HS-5 (cell line): ENCODE measurements at regions not wholly inside any gene's neighbourhood (a gene's known extent, or its start where the extent isn't known, plus 50 kb on each side); places are given as distances from the start of the nearest gene placed in this dataset.
"Not testable (repeated sequence)": the region's sequence is repeated elsewhere in the genome, so short reads cannot be mapped to it uniquely, and the experiment has no call there.

Experiments
- DNase-seq: peaks from one replicate; pipeline ENCODE4 v3.0.0-alpha.2; 2012; ENCODE audit warnings: low read depth

DNA sequence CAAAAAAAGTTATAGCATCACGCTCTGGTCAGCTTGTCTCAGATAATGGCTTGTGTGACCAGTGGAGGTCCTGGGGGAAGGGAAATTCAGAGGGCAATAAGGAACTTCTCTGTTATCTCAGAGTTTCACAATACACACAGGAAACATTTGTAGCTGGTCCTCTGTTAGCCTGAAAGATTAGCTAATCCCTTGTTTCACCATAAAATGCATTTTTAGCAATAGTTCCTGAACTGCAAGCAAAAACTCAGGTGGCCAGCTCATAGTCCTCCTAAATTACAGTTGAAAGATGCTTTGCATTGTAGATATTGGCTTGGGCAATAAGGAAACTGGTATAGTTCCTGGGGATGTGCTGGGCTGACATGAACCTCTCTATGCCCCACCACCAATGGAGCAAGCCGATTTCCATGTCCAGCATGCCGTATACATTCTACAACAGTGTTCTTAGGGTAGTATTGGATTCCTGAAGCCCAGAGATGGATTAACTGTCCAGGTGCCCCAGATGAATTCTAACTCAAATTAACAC is 141.5 kb upstream of the TBL1XR1 start:
- DNase-seq = peak; percentile 32

- not testable (repeated sequence) for DNase-seq
Measured at GRCh38 chr3:177339220-177339703, 142.0 kb upstream of the TBL1XR1 start.

- DNase-seq = no peak
Measured at GRCh38 chr3:177340243-177340830, 143.1 kb upstream of the TBL1XR1 start.

DNA sequence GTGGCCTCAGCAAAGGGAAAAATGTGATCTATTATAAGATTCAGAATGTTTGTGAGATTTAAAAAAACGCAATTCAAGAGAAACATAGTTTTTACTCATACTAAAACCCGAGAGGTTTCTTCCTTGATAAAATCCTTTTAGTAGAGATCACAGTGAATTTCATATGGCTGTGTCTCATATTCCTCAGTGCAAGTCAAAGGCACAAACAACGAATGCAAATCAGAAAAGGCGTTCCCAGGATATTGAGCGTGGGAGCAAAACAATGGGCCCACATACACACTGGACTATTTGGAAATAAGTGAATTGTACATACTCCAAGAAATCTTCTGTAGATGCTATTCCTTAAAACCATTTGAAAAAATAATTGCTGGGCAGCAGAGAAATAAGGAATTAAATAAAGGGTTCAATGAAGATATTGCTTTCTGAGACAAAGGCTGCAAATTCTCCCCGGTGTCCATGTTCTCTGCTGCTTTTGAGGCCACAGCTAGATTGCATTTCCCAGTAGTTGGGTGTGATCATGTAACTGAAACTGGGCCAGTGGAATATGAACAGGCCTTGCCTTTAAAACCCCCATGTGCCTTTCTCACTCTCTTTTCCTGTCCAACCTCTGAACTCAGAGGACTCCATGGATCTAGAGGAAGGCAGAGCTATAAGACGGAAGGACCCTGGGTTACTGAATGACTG is 144.6 kb upstream of the TBL1XR1 start:
- DNase-seq = no peak

DNA sequence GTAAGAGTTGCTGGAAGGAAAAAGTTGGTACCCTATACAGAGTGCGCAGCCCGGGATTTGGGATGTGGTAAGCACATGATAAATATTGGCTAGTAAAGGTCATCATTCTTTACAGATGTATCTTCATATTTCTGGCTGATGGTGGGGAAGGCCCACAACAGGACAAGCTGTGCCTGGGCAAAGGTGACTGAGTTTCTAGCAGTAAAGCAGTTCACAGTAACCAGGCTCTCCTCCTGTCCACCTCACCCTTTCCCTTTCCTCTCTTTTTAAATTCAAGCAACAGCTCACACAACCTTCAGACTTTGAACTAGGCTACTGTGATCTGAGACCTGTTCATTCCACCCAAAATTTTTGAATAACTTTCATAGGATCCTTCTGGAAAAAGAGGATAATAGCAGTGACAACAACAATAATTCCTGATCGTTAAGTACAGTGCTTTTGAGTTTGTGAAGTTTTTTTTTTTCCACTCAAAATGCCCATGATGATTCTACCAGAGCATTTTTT is 145.9 kb upstream of the TBL1XR1 start:
- DNase-seq = no peak

DNA sequence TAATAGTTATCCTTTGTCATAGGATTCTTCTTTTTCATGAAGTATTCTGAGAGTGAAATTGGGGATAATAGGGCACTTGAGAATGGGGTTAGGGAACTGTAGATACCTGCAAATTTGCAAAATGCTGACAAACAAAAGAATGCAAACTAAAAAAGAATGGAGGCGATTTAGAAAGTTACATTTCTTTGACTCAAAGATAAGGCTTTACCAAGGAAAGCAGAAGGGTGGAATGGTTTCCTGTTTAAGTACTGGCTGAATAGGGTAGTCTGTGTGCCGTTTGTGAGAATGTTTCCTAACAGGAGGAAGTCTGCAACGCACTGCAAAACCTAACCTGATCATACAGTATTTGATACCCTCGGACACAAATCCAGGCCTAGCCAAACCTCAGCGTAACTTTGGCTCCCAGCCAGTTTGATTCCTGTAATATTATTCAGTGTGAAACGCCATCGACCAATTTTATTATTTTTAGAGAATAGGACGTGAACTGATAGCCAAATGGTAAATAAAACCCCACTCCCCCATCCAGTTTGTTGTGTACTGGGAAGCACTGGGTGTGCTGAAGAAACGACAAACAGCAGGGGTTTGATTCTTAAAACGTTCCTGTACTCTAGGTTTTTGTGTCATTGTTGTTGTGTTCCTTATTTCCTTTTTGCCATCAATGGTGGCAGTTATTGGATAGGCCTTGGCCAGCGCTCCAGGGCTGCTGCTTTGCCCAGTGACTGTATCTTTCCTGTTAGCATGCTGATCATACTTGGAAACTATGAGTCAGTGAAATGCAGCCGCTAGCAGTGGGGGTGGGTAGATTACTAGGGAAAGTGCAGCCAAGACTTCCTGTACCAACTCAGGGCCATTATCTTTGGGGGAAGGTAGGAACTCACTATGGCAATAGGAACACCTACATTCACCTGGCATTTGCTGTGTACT is 148.0 kb upstream of the TBL1XR1 start:
- DNase-seq = peak; percentile 86

DNA sequence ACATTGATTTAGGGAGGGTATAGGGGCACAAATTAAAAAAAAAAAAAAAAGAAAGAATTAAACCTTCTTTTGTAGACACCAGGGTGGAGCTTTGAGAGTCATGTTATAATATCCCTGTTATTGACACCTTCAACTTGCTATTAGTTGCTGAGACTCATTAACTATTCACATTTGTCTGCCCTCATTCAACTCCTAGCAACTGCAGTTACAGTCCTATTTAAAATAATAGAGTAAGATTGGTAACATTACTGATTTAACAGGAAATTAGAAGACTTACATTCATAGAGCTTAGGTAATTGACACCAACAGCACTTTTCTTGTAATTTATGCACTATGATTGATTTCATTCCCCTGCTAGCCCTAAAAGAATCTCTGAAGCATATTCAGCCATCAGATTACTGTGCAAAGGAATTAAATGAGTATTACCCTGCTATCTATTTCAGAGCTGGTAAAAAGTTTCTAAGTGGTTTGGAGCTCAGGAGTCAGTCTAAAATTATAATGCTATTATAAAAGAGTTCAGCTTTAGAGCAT is 148.8 kb upstream of the TBL1XR1 start:
- no peak for DNase-seq

DNA sequence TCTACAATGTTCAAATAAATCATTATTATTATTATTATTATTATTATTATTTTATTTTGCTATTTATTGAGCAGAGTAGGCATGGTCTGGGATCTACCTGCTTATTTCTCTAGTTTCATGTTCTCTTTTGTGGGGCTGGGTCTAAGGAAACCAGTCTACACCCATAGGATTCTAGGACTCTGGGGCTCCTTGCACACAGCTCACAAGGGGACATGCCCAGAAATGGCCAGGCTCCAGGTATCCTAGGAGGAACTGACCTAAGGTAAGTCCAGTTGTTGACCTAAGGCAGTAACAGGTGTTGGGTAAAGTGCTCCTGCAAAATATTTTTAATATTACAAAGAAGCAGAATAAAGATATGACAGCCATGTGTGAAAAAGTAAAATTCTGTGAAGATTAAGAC is 149.6 kb upstream of the TBL1XR1 start:
- no peak for DNase-seq

- no peak for DNase-seq
Measured at GRCh38 chr3:177347611-177348010, 150.3 kb upstream of the TBL1XR1 start.

- DNase-seq = no peak
Measured at GRCh38 chr3:177348974-177349373, 151.7 kb upstream of the TBL1XR1 start.

DNA sequence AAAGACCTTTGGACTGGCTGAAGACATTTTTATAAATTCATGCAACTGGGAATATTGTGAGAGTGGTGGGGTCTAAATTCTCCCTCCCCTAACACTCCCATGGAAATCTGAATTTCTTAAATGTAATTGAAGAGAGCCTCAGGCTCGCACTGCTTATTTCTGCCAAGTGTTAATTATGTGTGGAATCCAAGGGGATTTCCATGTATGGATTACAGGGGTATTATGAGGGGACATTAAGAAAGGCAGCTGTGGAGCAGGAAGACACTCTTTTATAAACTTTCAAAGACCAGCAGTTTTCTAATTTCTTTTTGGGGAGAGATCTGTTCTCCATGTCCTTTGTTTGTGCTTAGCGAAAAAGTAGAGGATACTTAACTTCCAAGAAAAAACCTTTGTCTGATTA is 152.1 kb upstream of the TBL1XR1 start:
- no peak for DNase-seq

GRCh38 chr3:177350121-177350520 is 152.8 kb upstream of the TBL1XR1 start:
- no peak for DNase-seq

- DNase-seq = no peak
Measured at GRCh38 chr3:177351206-177351605, 153.9 kb upstream of the TBL1XR1 start.

GRCh38 chr3:177351757-177352158 is 154.5 kb upstream of the TBL1XR1 start:
- no peak for DNase-seq

GRCh38 chr3:177352424-177352823 is 155.1 kb upstream of the TBL1XR1 start:
- no peak for DNase-seq

GRCh38 chr3:177353140-177353539 is 155.9 kb upstream of the TBL1XR1 start:
- DNase-seq = no peak

DNA sequence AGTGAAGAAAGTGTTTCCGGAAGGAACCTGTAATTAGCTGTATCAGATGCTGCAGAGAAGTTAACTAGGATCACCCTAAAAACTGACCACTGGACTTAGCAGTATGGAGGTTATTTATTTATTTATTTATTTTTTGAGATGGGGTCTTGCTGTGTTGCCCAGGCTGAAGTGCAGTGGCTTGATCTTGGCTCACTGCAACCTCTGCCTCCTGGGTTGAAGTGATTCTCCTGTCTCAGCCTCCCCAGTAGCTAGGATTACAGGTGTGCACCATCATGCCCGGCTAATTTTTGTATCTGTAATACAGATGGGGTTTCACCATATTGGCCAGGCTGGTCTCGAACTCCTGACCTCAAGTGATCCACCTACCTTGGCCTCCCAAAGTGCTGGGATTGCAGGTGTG is 156.6 kb upstream of the TBL1XR1 start:
- DNase-seq = not testable (repeated sequence)

GRCh38 chr3:177354466-177354865 is 157.2 kb upstream of the TBL1XR1 start:
- DNase-seq = no peak

GRCh38 chr3:177356113-177356512 is 158.8 kb upstream of the TBL1XR1 start:
- no peak for DNase-seq

DNA sequence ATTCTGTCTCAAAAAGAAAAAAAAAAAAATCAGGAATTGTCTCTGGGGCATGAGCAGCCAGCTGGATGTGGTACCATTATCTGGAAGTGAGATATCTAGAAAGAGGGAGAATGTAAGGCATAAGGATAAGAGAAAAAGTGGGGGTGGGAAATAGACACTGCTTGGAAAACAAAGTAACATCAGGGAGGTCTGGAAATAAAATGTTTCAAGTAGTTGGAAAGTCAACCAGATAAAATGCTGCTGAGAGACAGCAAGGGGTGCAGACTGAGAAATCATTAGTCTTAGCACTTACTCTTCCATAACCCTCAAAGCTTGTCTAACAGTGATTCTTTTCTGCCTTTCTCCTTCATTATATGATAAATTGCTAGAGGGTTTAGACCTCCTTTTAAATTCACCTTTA is 159.7 kb upstream of the TBL1XR1 start:
- no peak for DNase-seq

DNA sequence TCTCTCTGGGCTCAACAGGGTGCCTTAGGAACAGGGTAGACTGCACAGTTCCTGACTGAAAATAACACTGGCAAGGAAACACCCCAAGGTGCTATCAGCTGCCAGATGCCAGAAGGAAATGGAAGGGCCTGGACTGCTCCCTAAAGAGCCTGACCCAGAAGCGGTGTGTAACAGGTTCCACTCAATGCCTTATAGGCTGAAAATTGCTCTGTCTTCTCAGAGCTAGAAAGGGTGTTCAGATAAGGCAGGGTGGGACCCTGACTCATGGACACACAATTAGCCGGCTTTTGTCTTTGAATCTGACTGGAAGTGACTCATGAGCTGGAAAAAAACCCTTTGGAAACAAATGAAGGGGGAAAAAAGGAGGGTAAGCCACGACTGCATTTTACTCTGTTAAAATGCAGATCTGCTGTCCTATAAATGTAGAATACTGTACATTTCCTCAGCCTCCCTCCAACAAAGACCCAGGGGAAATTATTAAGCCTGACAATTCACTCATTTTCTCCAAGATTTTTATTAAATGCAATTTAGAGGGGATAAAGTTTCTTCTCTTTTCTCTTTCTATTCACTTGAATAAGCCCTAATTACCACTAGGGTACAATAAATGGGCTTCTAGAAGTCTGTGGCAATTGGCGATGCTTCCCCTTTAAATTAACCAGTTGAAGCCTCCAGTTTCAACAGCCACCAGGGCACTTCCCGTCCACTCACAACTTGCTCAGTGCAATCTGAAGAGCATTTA is 160.2 kb upstream of the TBL1XR1 start:
- DNase-seq = peak; percentile 77
